HEK293T (cell line): ENCODE measurements at regions not wholly inside any gene's neighbourhood (a gene's known extent, or its start where the extent isn't known, plus 50 kb on each side); places are given as distances from the start of the nearest gene placed in this dataset.

Experiments
- ARNT ChIP-seq: fragments of 450-650 bp; IDR thresholded peaks from 2 replicates; pipeline ENCODE4 v1.6.1; 2017; ENCODE audit warnings: mild to moderate bottlenecking
- BHLHE40 ChIP-seq: fragments of 450-650 bp; IDR thresholded peaks from 2 replicates; pipeline ENCODE4 v1.6.1; 2016; ENCODE audit warnings: mild to moderate bottlenecking, moderate library complexity, borderline replicate concordance
- ELF4 ChIP-seq: fragments of 450-650 bp; IDR thresholded peaks from 2 replicates; pipeline ENCODE4 v1.6.1; 2017; ENCODE audit warnings: antibody characterized with exemption
- FOXA1 ChIP-seq: fragments of 450-650 bp; IDR thresholded peaks from 2 replicates; pipeline ENCODE4 v1.6.1; 2016; ENCODE audit warnings: mild to moderate bottlenecking
- FOXK2 ChIP-seq: fragments of 450-650 bp; IDR thresholded peaks from 2 replicates; pipeline ENCODE4 v1.6.1; 2016; ENCODE audit warnings: mild to moderate bottlenecking
- FOXM1 ChIP-seq: fragments of 450-650 bp; IDR thresholded peaks from 2 replicates; pipeline ENCODE4 v1.6.1; 2017; ENCODE audit warnings: mild to moderate bottlenecking, borderline replicate concordance
- HDGF ChIP-seq: fragments of 450-650 bp; IDR thresholded peaks from 2 replicates; pipeline ENCODE4 v1.6.1; 2017; ENCODE audit warnings: antibody characterized with exemption, borderline replicate concordance
- NFRKB ChIP-seq: fragments of 450-650 bp; IDR thresholded peaks from 2 replicates; pipeline ENCODE4 v1.6.1; 2016; ENCODE audit warnings: mild to moderate bottlenecking, moderate library complexity
- SP1 ChIP-seq: fragments of 450-650 bp; IDR thresholded peaks from 2 replicates; pipeline ENCODE4 v1.6.1; 2017
- SUZ12 ChIP-seq: fragments of 450-650 bp; IDR thresholded peaks from 2 replicates; pipeline ENCODE4 v1.6.1; 2016; ENCODE audit warnings: mild to moderate bottlenecking
- TARDBP ChIP-seq: fragments of 450-650 bp; IDR thresholded peaks from 2 replicates; pipeline ENCODE4 v1.6.1; 2016

DNA sequence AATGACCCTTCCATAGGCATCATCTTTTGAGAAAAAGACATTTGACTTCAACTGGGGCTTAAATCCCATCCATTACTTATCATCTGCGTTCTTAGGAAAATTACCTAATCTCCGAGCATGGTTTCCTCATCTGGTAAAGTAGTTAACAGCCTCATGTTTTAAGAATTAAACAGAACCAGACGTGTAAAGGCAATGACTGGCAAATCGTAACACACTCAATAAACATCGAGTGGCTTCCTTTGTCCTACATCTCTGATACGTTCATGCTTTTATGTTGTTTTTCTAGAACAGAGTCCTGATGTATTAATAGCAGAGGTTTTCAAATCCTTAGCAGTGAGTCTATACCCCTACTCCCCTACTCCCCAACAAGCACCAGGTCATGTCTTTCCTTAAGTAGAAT is 189.7 kb upstream of the RGS6 start:
- no peak for TF ChIP-seq ELF4
- no peak for TF ChIP-seq SUZ12
- TF ChIP-seq HDGF, result no peak
- no peak for TF ChIP-seq FOXM1
- TF ChIP-seq FOXK2, result no peak
- TF ChIP-seq BHLHE40, result no peak
- no peak for TF ChIP-seq FOXA1
- no peak for TF ChIP-seq TARDBP
- no peak for TF ChIP-seq ARNT
- no peak for TF ChIP-seq SP1
- no peak for TF ChIP-seq NFRKB
